ENCODE measurements at regions not wholly inside any gene's neighbourhood (a gene's known extent, or its start where the extent isn't known, plus 50 kb on each side); places are given as distances from the start of the nearest gene placed in this dataset.

- TF ChIP-seq CTCF (IDR thresholded peaks at IDR 0.05): no peak
- no peak for TF ChIP-seq POLR2A (IDR thresholded peaks at IDR 0.05)
- TF ChIP-seq POLR2AphosphoS5 (IDR thresholded peaks at IDR 0.05): no peak
- TF ChIP-seq EP300 (IDR thresholded peaks at IDR 0.05): no peak
Observed at GRCh38 chrX:113275804-113276203, 435.2 kb upstream of the AMOT start.
